PC-3 (cell line): ENCODE measurements at regions not wholly inside any gene's neighbourhood (a gene's known extent, or its start where the extent isn't known, plus 50 kb on each side); places are given as distances from the start of the nearest gene placed in this dataset.
A peak's percentile ranks its signal among the peaks of the same experiment; 100 is the strongest.

ENCODE experiments used
- ATAC-seq: fragments of 200-7000 bp; cut with Tn5 transposase; 2 replicates; pipeline ENCODE4 v1.9.1; 2020; ENCODE audit warnings: mild to moderate bottlenecking, moderate library complexity
- BruUV-seq: library from RNA; stranded (reverse); fragments of 400-500 nt; replicated peaks from 2 replicates; lab custom pipeline; 2021; lab: Mats Ljungman, UMichigan
- CTCF ChIA-PET: fragments of 300-600 bp; sonication (Branson Sonifier 250); formaldehyde crosslinking; loops from one replicate; lab custom pipeline; 2022; ENCODE audit warnings: antibody characterized with exemption; lab: Charles Lee
- POLR2A ChIA-PET: fragments of 300-600 bp; sonication (Branson Sonifier 250); formaldehyde crosslinking; loops from one replicate; lab custom pipeline; 2022; ENCODE audit warnings: antibody characterized with exemption; ENCODE audit not compliant: unreplicated experiment; lab: Charles Lee
- DNase-seq: peaks from one replicate; pipeline ENCODE4 v3.0.0-alpha.2; 2015
- H2AFZ ChIP-seq: fragments of 300-600 bp; sonication (generic); 2 replicates; pipeline ENCODE4 v1.6.0; 2016; ENCODE audit warnings: antibody characterized with exemption, low read length
- H3F3A ChIP-seq: fragments of 300-600 bp; sonication (generic); one replicate; pipeline ENCODE4 v1.6.0; 2017; ENCODE audit warnings: antibody characterized with exemption, low read length, control low read depth, mild to moderate bottlenecking; ENCODE audit not compliant: unreplicated experiment
- H3K27ac ChIP-seq: fragments of 300-600 bp; sonication (generic); 2 replicates; pipeline ENCODE4 v1.5.1; 2016; ENCODE audit warnings: mild to moderate bottlenecking, low read length
- H3K27me3 ChIP-seq: fragments of 300-600 bp; sonication (generic); 2 replicates; pipeline ENCODE4 v1.6.1; 2016; ENCODE audit warnings: low read length, mixed read lengths
- H3K36me3 ChIP-seq: fragments of 300-600 bp; sonication (generic); 2 replicates; pipeline ENCODE4 v1.6.1; 2016; ENCODE audit warnings: low read depth, mixed run types, low read length, mixed read lengths
- H3K4me1 ChIP-seq: fragments of 300-600 bp; sonication (generic); 2 replicates; pipeline ENCODE4 v1.5.1; 2016; ENCODE audit warnings: low read length; ENCODE audit not compliant: insufficient read depth
- H3K4me2 ChIP-seq: fragments of 300-600 bp; sonication (generic); 2 replicates; pipeline ENCODE4 v1.6.0; 2016; ENCODE audit warnings: low read length
- H3K4me3 ChIP-seq: fragments of 300-600 bp; sonication (generic); 2 replicates; pipeline ENCODE4 v1.5.1; 2016; ENCODE audit warnings: mild to moderate bottlenecking, low read length, mixed read lengths
- H3K79me2 ChIP-seq: fragments of 300-600 bp; sonication (generic); 2 replicates; pipeline ENCODE4 v1.6.1; 2017; ENCODE audit warnings: low read length, mixed read lengths
- H3K9ac ChIP-seq: fragments of 300-600 bp; sonication (generic); 2 replicates; pipeline ENCODE4 v1.6.0; 2016; ENCODE audit warnings: mild to moderate bottlenecking, low read length
- H3K9me2 ChIP-seq: fragments of 300-600 bp; sonication (generic); replicated peaks from 2 replicates; pipeline ENCODE4 v1.6.1; 2016; ENCODE audit warnings: mixed run types, low read length, mixed read lengths
- H3K9me3 ChIP-seq: fragments of 300-600 bp; sonication (generic); 2 replicates; pipeline ENCODE4 v1.6.1; 2016; ENCODE audit warnings: low read length, mixed read lengths
- H4K20me1 ChIP-seq: fragments of 300-600 bp; sonication (generic); 2 replicates; pipeline ENCODE4 v1.6.1; 2016; ENCODE audit warnings: low read length, mixed read lengths
- EZH2 ChIP-seq: fragments of 300-600 bp; sonication (generic); IDR thresholded peaks from one replicate; pipeline ENCODE4 v1.6.1; 2017; ENCODE audit warnings: antibody characterized with exemption, mild to moderate bottlenecking, low read length; ENCODE audit not compliant: unreplicated experiment
- EZH2phosphoT487 ChIP-seq: fragments of 300-600 bp; sonication (generic); IDR thresholded peaks from 2 replicates; pipeline ENCODE4 v1.6.1; 2018; ENCODE audit warnings: mild to moderate bottlenecking, antibody characterized with exemption, low read length, borderline replicate concordance
- intact Hi-C: fragments of 100-400 bp; cut with micrococcal nuclease; formaldehyde crosslinking; loops from 2 replicates; pipeline ENCODE4 v1.9.0; 2023
- TF ChIP-seq, protein P1 (sequence below): fragments of 300-600 bp; sonication (generic); conservative IDR thresholded peaks from 2 replicates; pipeline ENCODE4 v1.5.1; 2017; ENCODE audit warnings: antibody characterized with exemption, low read depth, mild to moderate bottlenecking, low read length

GRCh38 chr11:45597097-45597496 lies 68.3 kb downstream of the CHST1 start:
- TF ChIP-seq EZH2phosphoT487 (no peak), EZH2 (no peak)
- TF ChIP-seq, protein P1, sequence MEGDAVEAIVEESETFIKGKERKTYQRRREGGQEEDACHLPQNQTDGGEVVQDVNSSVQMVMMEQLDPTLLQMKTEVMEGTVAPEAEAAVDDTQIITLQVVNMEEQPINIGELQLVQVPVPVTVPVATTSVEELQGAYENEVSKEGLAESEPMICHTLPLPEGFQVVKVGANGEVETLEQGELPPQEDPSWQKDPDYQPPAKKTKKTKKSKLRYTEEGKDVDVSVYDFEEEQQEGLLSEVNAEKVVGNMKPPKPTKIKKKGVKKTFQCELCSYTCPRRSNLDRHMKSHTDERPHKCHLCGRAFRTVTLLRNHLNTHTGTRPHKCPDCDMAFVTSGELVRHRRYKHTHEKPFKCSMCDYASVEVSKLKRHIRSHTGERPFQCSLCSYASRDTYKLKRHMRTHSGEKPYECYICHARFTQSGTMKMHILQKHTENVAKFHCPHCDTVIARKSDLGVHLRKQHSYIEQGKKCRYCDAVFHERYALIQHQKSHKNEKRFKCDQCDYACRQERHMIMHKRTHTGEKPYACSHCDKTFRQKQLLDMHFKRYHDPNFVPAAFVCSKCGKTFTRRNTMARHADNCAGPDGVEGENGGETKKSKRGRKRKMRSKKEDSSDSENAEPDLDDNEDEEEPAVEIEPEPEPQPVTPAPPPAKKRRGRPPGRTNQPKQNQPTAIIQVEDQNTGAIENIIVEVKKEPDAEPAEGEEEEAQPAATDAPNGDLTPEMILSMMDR = no peak
- POLR2A ChIA-PET = no interaction called here
- Histone ChIP-seq H4K20me1 (no peaks in the 10 kb centered on the region), H3K4me2 (no peak overlapping the region), H3K36me3 (no peaks in the 10 kb centered on the region), H3K4me1 (no peaks in the 10 kb centered on the region), H3K9me2 (no peaks in the 10 kb centered on the region), H3F3A (no peaks in the 10 kb centered on the region), H3K9ac (no peak overlapping the region), H3K9me3 (no peaks in the 10 kb centered on the region), H3K4me3 (no peak overlapping the region), H3K27me3 (peaks cover 48% of the 10 kb centered on the region), H3K27ac (no peak overlapping the region), H2AFZ (no peak overlapping the region), H3K79me2 (no peaks in the 10 kb centered on the region)
- BruUV-seq = no TSS peak
- ATAC-seq = no peak
- DNase-seq = no peak
- CTCF ChIA-PET = no interaction called here
- intact Hi-C loops = no loop called here

- no peak for DNase-seq
- no peaks in the 10 kb centered on the region for H3K9me3 ChIP-seq
- intact Hi-C loops = no loop called here
- POLR2A ChIA-PET = no interaction called here
- H3K4me1 ChIP-seq = no peaks in the 10 kb centered on the region
- H4K20me1 ChIP-seq = no peaks in the 10 kb centered on the region
- H3K4me2 ChIP-seq = no peak overlapping the region
- H3F3A ChIP-seq = no peaks in the 10 kb centered on the region
- no peaks in the 10 kb centered on the region for H3K79me2 ChIP-seq
- no peak overlapping the region for H3K4me3 ChIP-seq
- H3K9ac ChIP-seq = no peak overlapping the region
- ATAC-seq = no peak
- no peaks in the 10 kb centered on the region for H3K9me2 ChIP-seq
- CTCF ChIA-PET = no interaction called here
- no TSS peak for BruUV-seq
- no peak overlapping the region for H2AFZ ChIP-seq
- TF ChIP-seq EZH2phosphoT487 (no peak), EZH2 (no peak)
- TF ChIP-seq, protein P1 = no peak
- H3K27me3 ChIP-seq = peaks cover 46% of the 10 kb centered on the region
- H3K36me3 ChIP-seq = no peaks in the 10 kb centered on the region
- H3K27ac ChIP-seq = no peak overlapping the region
Observed at GRCh38 chr11:45596571-45596970, 68.9 kb downstream of the CHST1 start.

DNA sequence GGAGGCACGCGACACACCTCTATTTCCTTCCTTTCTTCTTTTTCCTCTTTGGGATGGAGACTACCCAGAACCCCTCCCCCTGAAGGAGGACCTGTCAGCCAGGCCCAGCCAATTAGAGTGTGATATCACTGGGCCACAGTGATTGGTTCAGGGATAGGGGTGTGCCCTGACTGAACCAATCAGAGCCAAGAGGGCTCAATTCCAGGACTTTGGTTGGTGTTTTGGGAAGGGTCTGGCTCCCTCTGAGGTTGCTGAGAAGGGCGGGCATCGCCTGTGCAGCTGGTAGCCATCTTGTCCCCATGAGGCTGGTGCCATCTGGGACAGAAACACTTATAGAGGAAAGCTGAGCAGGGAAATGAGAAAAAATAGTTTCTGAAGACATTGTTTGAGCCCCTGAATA lies 71.4 kb downstream of the CHST1 start:
- H3K4me1 ChIP-seq = no peaks in the 10 kb centered on the region
- H3K79me2 ChIP-seq = no peaks in the 10 kb centered on the region
- H3K4me2 ChIP-seq = no peak overlapping the region
- peak; percentile 2 for DNase-seq
- intact Hi-C loops = no loop called here
- ATAC-seq = no peak
- no peak overlapping the region for H3K4me3 ChIP-seq
- no peaks in the 10 kb centered on the region for H3F3A ChIP-seq
- H3K9ac ChIP-seq = no peak overlapping the region
- H3K9me2 ChIP-seq = no peaks in the 10 kb centered on the region
- no peak overlapping the region for H3K27ac ChIP-seq
- no peaks in the 10 kb centered on the region for H4K20me1 ChIP-seq
- ChIA-PET CTCF (no interaction called here), POLR2A (no interaction called here)
- H3K27me3 ChIP-seq = peaks cover 37% of the 10 kb centered on the region
- no peaks in the 10 kb centered on the region for H3K9me3 ChIP-seq
- no peaks in the 10 kb centered on the region for H3K36me3 ChIP-seq
- BruUV-seq = no TSS peak
- no peak overlapping the region for H2AFZ ChIP-seq
- no peak for TF ChIP-seq EZH2
- TF ChIP-seq, protein P1 = no peak
